GM23338 (cell line): ENCODE measurements at regions not wholly inside any gene's neighbourhood (a gene's known extent, or its start where the extent isn't known, plus 50 kb on each side); places are given as distances from the start of the nearest gene placed in this dataset.
"Not testable (repeated sequence)": the region's sequence is repeated elsewhere in the genome, so short reads cannot be mapped to it uniquely, and the experiment has no call there.

Source experiments
- ATAC-seq: fragments of 200-7000 bp; cut with Tn5 transposase; 3 replicates; pipeline ENCODE4 v1.9.1; 2020
- DNase-seq: peaks from one replicate; pipeline ENCODE4 v3.0.0-alpha.2; 2015; ENCODE audit warnings: low spot score
- H2AFZ ChIP-seq: fragments of 200-600 bp; sonication (generic); 2 replicates; pipeline ENCODE4 v1.8.0; 2016; ENCODE audit warnings: antibody characterized with exemption, mild to moderate bottlenecking, moderate library complexity
- H3F3A ChIP-seq: fragments of 200-600 bp; sonication (generic); replicated peaks from 2 replicates; pipeline ENCODE4 v1.8.0; 2017; ENCODE audit warnings: antibody characterized with exemption, mixed run types, low read depth
- H3K27ac ChIP-seq: fragments of 200-600 bp; sonication (generic); 2 replicates; pipeline ENCODE4 v1.6.1; 2016; ENCODE audit warnings: low read depth
- H3K27me3 ChIP-seq: fragments of 200-600 bp; sonication (generic); 2 replicates; pipeline ENCODE4 v1.8.0; 2016; ENCODE audit warnings: mild to moderate bottlenecking, mixed run types, moderate library complexity; ENCODE audit not compliant: insufficient read depth
- H3K36me3 ChIP-seq: fragments of 200-600 bp; sonication (generic); 2 replicates; pipeline ENCODE4 v1.8.0; 2016; ENCODE audit warnings: mild to moderate bottlenecking; ENCODE audit not compliant: insufficient read depth
- H3K4me1 ChIP-seq: fragments of 200-600 bp; sonication (generic); 2 replicates; pipeline ENCODE4 v1.8.0; 2016; ENCODE audit warnings: mild to moderate bottlenecking, moderate library complexity; ENCODE audit not compliant: insufficient read depth
- H3K4me2 ChIP-seq: fragments of 200-600 bp; sonication (generic); 2 replicates; pipeline ENCODE4 v1.7.1; 2017; ENCODE audit warnings: mixed run types
- H3K4me3 ChIP-seq: fragments of 200-600 bp; sonication (generic); 2 replicates; pipeline ENCODE4 v1.6.1; 2016; ENCODE audit warnings: mixed run types
- H3K79me2 ChIP-seq: fragments of 200-600 bp; sonication (generic); replicated peaks from 2 replicates; pipeline ENCODE4 v1.8.0; 2017; ENCODE audit warnings: mild to moderate bottlenecking; ENCODE audit not compliant: insufficient read depth
- H3K9me2 ChIP-seq: fragments of 200-600 bp; sonication (generic); 2 replicates; pipeline ENCODE4 v1.8.0; 2017; ENCODE audit not compliant: insufficient read depth
- H4K20me1 ChIP-seq: fragments of 200-600 bp; sonication (generic); replicated peaks from 2 replicates; pipeline ENCODE4 v1.8.0; 2017; ENCODE audit warnings: mild to moderate bottlenecking; ENCODE audit not compliant: insufficient read depth
- H3K27ac Mint-ChIP-seq: 2 replicates; pipeline ENCODE4 v1.8.0; 2020; ENCODE audit warnings: inconsistent platforms, mild to moderate bottlenecking, moderate library complexity, mixed read lengths
- H3K27me3 Mint-ChIP-seq: 3 replicates; pipeline ENCODE4 v1.8.0; 2022; ENCODE audit warnings: low read depth, mild to moderate bottlenecking, moderate library complexity, mixed read lengths, inconsistent platforms; ENCODE audit not compliant: insufficient read depth, poor library complexity
- H3K36me3 Mint-ChIP-seq: 3 replicates; pipeline ENCODE4 v1.8.0; 2021; ENCODE audit warnings: low read depth, mild to moderate bottlenecking, inconsistent platforms, moderate library complexity, mixed read lengths
- H3K4me1 Mint-ChIP-seq: 3 replicates; pipeline ENCODE4 v1.8.0; 2020; ENCODE audit warnings: mild to moderate bottlenecking, inconsistent platforms, mixed read lengths
- H3K4me3 Mint-ChIP-seq: 3 replicates; pipeline ENCODE4 v1.8.0; 2021; ENCODE audit warnings: moderate library complexity, mild to moderate bottlenecking, inconsistent platforms, mixed read lengths
- H3K9me3 Mint-ChIP-seq: 3 replicates; pipeline ENCODE4 v1.8.0; 2020; ENCODE audit warnings: moderate library complexity, mild to moderate bottlenecking, inconsistent platforms, mixed read lengths
- ETS1 ChIP-seq: IDR thresholded peaks from 2 replicates; pipeline ENCODE4 v1.6.1; 2016; ENCODE audit warnings: antibody characterized with exemption
- NANOG ChIP-seq: IDR thresholded peaks from 2 replicates; pipeline ENCODE4 v1.6.1; 2016; ENCODE audit warnings: antibody characterized with exemption, borderline replicate concordance
- POLR2AphosphoS5 ChIP-seq: IDR thresholded peaks from 2 replicates; pipeline ENCODE4 v1.6.1; 2016; ENCODE audit warnings: antibody characterized with exemption, low read depth
- STAT1 ChIP-seq: IDR thresholded peaks from one replicate; pipeline ENCODE4 v1.6.1; 2016; ENCODE audit warnings: antibody characterized with exemption; ENCODE audit not compliant: unreplicated experiment
- ZNF114 ChIP-seq: fragments of 250-450 bp; sonication (Bioruptor Pico); IDR thresholded peaks from 2 replicates; pipeline ENCODE4 v1.5.0; 2020; ENCODE audit warnings: mild to moderate bottlenecking, moderate library complexity

- peaks cover 15% of the 10 kb centered on the region for H3K9me3 Mint-ChIP-seq
- TF ChIP-seq NANOG (peak; percentile 93), POLR2AphosphoS5 (peak; percentile 78)
- Histone ChIP-seq H3K4me2 (peak overlapping the region; percentile 85), H3K27ac (peak overlapping the region; percentile 95), H3K4me1 (peaks cover 29% of the 10 kb centered on the region), H3K36me3 (peaks cover 24% of the 10 kb centered on the region; the same call in 1 of the 2 replicates), H3K79me2 (peaks cover 53% of the 10 kb centered on the region), H3K4me3 (peak overlapping the region; percentile 78)
- peaks cover 28% of the 10 kb centered on the region for H3K27me3 Mint-ChIP-seq
- not testable (repeated sequence) for H3K9me2 ChIP-seq, H4K20me1 ChIP-seq, DNase-seq, H3K27me3 ChIP-seq, H3F3A ChIP-seq, H3K27ac Mint-ChIP-seq, H3K4me3 Mint-ChIP-seq, H3K36me3 Mint-ChIP-seq, H2AFZ ChIP-seq
- peaks cover 28% of the 10 kb centered on the region for H3K4me1 Mint-ChIP-seq
- ATAC-seq: peak; percentile 70
These were observed 267.3 kb upstream of the SLC16A7 start for GRCh38 chr12:59328395-59329075.

- Mint-ChIP-seq H3K27me3 (peaks cover 29% of the 10 kb centered on the region), H3K4me1 (peaks cover 23% of the 10 kb centered on the region), H3K9me3 (peaks cover 15% of the 10 kb centered on the region)
- not testable (repeated sequence) for ATAC-seq, H3K27ac Mint-ChIP-seq, H4K20me1 ChIP-seq, H3K4me3 Mint-ChIP-seq, H3K36me3 Mint-ChIP-seq, DNase-seq, H3K27me3 ChIP-seq, H2AFZ ChIP-seq, H3K9me2 ChIP-seq
- H3K4me1 ChIP-seq: peaks cover 46% of the 10 kb centered on the region
- peaks cover 36% of the 10 kb centered on the region for H3K36me3 ChIP-seq
- peak overlapping the region; percentile 85 for H3K4me2 ChIP-seq
- H3K4me3 ChIP-seq: peak overlapping the region; percentile 78
- peaks cover 64% of the 10 kb centered on the region for H3K79me2 ChIP-seq
- H3F3A ChIP-seq: peaks cover 19% of the 10 kb centered on the region
- peak overlapping the region; percentile 95 for H3K27ac ChIP-seq
These were observed 269.4 kb upstream of the SLC16A7 start for GRCh38 chr12:59326457-59326856.

GRCh38 chr12:59322473-59322872 is 273.4 kb upstream of the SLC16A7 start:
- no peak overlapping the region for H3K4me3 Mint-ChIP-seq
- Histone ChIP-seq H3K4me3 (peak overlapping the region; percentile 38), H2AFZ (no peak overlapping the region), H3K36me3 (peaks cover 40% of the 10 kb centered on the region), H3K27ac (peak overlapping the region; percentile 75), H4K20me1 (no peaks in the 10 kb centered on the region), H3K9me2 (no peaks in the 10 kb centered on the region), H3K79me2 (peaks cover 49% of the 10 kb centered on the region), H3K27me3 (no peaks in the 10 kb centered on the region), H3K4me2 (peak overlapping the region; percentile 91), H3F3A (peaks cover 32% of the 10 kb centered on the region), H3K4me1 (peaks cover 31% of the 10 kb centered on the region)
- H3K36me3 Mint-ChIP-seq: peaks cover 23% of the 10 kb centered on the region
- H3K4me1 Mint-ChIP-seq: peaks cover 16% of the 10 kb centered on the region
- TF ChIP-seq POLR2AphosphoS5 (peak; percentile 55; the same call in 1 of the 2 replicates), ZNF114 (CRISPR knock-in tag) (no peak)
- DNase-seq: no peak
- H3K27ac Mint-ChIP-seq: no peak overlapping the region
- peak; percentile 15 for ATAC-seq
- peaks cover 7% of the 10 kb centered on the region for H3K9me3 Mint-ChIP-seq
- H3K27me3 Mint-ChIP-seq: peaks cover 27% of the 10 kb centered on the region

GRCh38 chr12:59321278-59321677 is 274.6 kb upstream of the SLC16A7 start:
- no peak for ATAC-seq
- peaks cover 2% of the 10 kb centered on the region; the same call in 2 of the 3 replicates for H3K9me3 Mint-ChIP-seq
- peak overlapping the region; percentile 31; the same call in 2 of the 3 replicates for H3K4me3 Mint-ChIP-seq

More at GRCh38 chr12:59321278-59321677, 274.6 kb upstream of the SLC16A7 start:
- Histone ChIP-seq H3K4me1 (peaks cover 31% of the 10 kb centered on the region), H3K27ac (peak overlapping the region; percentile 75), H3K27me3 (no peaks in the 10 kb centered on the region), H3F3A (peaks cover 32% of the 10 kb centered on the region), H3K9me2 (no peaks in the 10 kb centered on the region), H3K36me3 (peaks cover 37% of the 10 kb centered on the region), H3K79me2 (peaks cover 37% of the 10 kb centered on the region), H2AFZ (no peak overlapping the region), H4K20me1 (no peaks in the 10 kb centered on the region), H3K4me2 (no peak overlapping the region), H3K4me3 (no peak overlapping the region)
- Mint-ChIP-seq H3K36me3 (peaks cover 26% of the 10 kb centered on the region), H3K27ac (peak overlapping the region; percentile 34; the same call in 1 of the 2 replicates), H3K27me3 (peaks cover 23% of the 10 kb centered on the region), H3K4me1 (peaks cover 20% of the 10 kb centered on the region)
- no peak for TF ChIP-seq STAT1
- no peak for TF ChIP-seq ETS1
- TF ChIP-seq POLR2AphosphoS5: peak; percentile 70
- no peak for DNase-seq
